Left kidney (tissue), 1 donor: ENCODE measurements at regions not wholly inside any gene's neighbourhood (a gene's known extent, or its start where the extent isn't known, plus 50 kb on each side); places are given as distances from the start of the nearest gene placed in this dataset.

Experiments used
- DNase-seq: peaks from one replicate; pipeline ENCODE4 v3.0.0-alpha.2; 2013

DNA sequence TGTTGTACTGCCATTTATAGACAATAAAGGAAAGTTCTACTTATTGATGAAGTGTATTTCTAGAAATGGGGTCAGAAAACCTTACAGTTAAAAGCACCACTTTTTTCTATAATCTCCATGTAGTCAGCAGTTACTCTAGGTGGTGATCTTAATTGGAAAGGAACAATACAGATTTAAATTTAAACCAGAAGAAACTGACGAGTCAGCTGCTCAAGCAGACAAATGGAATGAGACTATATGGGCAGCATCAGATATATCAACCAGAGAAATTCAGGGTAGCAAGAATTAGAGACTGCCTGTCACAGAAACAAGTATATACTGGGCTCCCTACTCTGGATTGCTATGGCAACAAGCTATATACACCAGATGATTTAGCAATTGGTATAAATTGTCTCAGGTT lies 99.6 kb upstream of the SCG2 start:
- DNase-seq: no peak

DNA sequence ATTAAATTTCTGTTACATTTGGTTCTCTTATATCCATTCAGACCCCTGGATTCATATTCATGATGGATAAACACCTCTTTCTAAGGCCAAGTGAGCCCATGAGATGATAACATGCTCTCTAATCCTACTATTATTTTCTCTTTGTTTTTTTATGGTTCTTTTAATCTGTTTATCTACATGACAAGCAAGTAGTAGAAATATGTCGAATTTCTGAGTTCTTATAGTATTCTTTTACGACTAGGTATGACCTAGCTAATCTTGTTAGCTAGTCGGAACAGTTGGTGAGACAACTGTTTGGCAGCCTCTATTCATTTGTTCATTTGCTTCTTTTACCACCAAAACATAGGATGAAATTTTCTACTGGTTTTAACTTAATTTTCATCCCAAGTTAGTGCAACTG lies 98.1 kb upstream of the SCG2 start:
- DNase-seq: no peak

DNA sequence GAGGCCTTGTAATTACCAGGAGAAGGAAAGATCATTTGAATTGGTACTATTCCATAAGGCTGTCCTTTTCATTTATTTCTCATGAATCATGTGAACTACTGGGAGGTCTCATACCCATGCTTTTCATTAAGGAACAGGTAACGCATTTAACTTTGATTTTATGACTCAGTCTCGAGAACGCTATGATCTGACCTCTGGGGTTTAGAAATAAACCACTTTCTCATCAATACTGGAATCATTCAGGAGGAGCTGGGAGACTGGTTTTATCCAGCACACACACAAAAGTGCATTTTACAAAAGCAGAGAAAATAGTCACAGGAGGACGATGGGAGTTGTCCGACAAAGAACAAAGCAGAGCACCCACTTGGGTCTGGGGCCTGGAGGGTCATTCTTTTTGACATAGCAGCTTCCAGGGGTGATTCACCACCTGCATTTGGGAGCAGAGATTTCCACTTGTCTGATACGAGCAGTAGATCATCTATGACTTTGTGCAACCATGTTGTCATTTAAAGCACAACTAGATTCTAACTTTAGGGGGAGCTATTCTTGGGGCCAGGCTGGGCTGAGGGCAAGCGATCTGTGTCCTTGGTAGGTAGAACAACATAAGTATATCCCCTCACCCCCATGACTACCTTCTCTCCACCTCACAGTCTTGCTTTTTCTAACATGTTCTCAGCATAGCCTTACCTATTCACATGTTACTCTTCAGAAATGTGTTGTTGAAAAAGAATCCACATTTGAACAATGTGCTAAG lies 95.9 kb upstream of the SCG2 start:
- no peak for DNase-seq

DNA sequence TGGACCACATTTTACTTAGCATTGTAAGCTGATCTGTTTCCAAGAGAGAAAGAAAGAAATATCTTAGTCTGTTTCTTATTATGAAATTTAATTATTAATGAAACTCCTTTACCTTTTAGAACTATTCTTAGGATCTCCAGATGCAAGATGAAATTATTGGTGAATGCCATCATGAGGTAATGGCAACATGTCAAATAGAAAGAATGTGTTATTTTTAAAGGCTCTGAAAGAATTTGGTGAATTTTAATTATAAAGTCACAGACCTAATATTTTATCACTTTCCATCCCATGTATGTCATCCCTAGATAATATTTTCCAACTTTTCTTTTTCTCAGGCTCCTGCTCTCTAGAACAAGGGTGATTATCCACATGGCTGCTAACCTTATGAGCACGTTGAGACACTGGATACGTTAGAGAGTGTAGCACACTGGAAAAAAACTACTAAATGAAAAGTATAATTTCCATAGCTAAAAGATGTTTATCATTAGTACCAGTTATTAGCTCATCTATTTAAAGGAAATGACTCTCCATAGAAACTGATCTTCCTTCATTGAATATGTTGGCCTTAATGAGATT lies 95.2 kb upstream of the SCG2 start:
- DNase-seq: no peak

DNA sequence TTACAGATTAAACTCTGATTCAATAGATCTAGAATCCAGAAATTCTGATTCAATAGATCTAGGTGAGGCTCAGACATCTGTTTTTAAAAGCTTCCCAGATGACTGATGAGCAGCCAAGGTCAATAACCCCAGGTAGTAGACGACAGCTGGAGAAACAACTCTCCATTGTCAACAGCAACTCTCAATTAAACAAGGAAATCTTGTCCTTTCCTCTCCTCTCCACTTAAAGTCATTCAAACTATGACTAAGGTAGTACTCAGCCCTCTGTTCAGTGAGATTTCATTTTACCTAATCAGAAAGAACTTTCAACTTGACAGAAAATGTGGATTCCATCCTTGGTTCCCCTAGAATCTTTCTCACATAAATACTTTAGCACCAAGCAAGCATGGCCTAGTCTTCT lies 94.6 kb upstream of the SCG2 start:
- DNase-seq: no peak

DNA sequence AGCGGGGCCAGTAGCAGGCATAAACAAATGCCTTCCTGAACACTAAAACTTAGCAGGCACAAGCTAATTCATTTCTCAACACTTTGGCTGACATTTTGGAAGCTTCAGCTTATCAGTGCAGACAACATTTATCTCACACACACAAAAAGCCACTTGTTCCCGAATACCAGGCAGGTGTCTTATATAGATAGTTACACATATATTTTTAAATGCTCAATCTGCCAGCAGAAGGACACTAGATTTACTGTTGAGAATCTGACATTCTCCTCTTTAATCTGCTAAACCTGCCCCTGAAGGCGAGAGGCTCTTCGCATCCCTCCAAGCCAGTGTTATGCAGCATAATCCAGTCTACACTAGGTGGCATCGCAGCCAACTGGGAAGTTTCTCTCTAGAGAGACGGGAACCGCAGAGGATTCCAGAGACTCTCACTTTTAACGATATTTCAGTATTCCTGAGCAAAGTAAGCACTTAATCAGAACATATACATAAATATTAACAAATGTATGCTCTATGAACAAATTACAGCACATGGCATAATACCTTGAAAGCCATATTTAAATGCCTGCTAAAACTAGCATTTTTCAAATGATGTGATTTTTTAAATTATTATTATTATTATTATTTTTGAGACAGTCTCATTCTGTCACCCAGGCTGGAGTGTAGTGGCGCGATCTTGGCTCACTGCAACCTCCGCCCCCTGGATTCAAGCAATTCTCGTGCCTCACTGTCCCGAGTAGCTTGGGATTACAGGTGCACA lies 90.2 kb upstream of the SCG2 start:
- DNase-seq: peak; percentile 34

DNA sequence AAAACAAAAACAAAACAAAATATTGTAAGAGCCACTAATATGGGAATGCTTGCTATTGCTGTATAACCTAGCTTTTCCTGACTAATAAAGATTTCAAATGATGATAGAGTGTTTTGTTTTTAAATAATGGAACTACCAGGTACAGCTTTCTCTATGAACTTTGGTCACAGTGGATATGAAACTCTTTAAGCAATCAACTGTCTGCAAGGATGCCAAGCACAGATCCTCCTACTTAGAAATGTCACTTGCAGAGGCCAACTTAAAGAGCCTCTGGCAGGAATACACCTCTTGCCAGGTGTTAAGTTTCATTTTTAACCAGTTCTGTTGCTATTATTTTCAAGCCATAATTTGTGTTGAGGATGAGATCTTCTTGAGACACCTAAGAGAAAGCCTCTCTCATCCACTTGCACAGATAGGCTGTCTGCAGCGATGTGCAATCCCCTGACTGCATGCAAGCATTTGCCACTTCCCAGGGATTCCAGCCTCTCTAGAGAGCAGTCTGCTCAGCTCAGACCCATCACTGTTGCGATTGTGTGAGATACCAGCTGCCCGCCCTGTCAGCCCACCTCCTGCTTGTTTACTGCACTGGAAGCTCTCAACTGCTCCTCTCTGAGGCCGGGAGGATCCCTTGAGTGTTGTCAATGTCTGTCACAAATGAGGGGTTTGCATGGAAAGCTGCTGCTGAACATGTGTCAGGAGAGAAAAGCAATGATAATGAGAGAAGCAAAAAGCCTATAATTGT lies 86.1 kb upstream of the SCG2 start:
- DNase-seq: no peak

DNA sequence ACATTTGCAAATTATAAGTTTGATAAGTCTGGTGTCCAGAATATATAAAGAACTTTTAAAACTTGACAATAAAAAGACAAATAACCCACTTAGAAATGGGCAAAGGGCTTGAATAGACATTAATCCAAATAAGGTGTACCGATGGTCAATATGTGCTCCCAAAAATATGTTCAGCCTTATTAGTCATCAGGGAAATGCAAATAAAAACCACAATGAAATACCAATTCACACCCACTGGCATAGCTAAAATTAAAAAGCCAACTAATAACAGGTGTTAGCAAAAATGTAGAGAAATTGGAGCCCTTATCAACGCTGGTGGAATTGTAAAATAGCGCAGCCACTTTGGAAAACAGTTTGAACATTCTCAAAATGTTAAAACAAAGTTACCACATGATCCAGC lies 79.0 kb upstream of the SCG2 start:
- no peak for DNase-seq

DNA sequence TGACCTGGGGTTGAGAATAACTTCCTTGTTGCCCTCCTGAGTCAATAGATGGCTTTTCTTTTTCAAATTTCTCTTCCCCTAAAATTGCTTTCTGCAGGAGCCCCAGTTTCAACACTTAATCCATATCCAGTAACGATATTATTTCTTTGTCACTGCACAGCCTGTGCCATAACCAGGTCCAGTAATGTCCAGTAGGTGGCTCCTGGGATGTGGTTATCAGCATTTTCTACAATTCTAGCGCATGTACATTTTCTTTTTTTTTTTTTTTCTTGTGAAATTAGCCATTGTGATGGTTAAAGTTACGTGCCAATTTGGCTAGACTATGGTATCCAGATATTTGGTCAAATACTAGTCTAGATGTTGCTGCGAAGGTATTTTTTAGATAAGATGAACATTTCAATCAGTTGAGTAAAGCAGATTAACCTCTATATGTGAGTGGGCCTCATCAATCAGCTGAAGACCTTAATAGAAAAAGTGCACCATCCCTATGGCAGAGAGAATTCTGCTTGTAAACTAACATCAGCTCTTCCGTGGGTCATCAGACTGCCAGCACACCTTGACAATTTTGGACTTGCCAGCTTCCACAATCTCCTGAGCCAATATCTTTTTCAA lies 72.9 kb upstream of the SCG2 start:
- peak; percentile 6 for DNase-seq

DNA sequence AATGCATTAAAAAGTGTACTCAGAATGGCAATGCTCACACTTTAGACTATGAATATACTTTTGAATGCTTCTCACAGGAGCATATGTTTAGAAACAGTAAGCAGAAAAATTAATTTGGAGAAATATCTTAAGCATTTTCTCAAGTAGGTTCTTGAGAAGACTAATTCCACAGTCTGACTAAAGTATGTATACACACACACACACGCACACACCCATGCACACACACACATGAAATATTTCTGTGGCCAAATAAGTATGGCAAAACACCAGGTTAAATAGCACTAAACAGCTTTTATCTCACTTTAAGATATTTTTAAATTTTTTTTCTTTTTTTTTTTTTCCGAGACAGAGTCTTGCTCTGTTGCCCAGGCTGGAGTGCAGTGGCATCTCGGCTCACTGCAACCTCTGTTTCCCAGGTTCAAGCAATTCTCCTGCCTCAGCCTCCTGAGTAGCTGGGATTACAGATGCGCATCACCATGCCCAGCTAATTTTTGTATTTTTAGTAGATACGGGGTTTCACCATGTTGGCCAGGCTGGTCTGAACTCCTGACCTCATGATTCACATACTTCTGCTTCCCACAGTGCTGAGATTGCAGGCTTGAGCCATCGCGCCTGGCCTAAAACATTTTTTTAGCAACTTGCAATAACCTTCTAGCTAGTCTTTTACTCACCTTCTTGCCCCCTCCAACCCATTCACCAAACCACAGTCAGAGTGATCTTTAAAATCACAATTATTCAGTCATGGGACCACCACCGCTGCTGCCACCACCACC lies 67.5 kb upstream of the SCG2 start:
- DNase-seq: no peak

DNA sequence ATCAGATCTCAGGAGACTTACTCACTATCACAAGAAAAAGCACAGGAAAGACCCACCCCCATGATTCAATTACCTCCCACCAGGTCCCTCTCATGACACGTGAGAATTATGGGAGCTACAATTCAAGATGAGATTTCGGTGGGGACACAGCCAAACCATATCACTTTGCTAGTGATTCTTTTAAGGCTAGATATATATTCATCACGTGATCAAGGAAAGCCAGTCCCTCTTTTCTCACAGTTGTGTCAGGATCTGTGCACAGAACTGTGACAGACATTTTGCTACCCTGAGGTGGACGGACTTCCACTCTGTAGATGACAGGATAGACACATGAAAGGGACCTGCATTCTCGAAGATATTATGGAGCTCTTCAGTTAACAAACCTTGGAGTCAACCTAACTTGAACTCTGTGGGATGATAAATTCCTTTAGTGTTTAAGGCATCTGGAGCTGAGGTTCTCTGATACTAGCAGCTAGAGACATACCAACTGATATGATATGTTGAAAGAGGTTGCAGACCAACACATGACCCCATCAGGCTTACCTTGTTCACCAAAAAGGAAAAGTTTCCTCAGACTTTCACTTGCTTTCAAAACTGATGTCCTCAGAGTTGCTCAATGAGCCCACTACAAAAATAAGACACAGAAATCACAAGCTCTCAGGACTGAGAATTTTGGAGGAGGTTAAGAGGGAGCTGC lies 66.3 kb upstream of the SCG2 start:
- no peak for DNase-seq

DNA sequence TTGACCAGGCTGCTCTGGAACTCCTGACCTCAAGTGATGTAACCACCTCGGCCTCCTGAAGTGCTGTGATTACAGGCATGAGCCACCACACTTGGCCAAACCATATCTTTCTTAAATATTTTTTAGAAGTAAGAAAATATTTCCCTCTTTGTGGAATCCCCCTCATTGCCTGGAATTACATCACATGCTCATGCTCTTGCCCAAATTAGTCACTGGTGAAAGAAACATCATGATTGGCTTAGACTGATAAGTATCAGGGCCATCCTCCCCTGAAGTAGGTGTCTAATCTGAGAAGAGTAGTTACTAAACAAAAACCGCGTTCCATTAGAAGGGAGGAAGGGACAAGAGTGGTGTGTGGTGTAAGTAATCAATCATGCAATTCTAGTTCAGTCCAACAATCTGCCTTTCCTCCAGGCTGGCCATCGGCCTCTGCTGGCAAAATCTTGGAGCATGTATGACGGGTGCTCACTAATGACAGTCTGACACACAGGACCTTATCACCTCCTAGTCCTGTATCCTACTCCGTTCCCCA lies 52.3 kb upstream of the SCG2 start:
- no peak for DNase-seq

DNA sequence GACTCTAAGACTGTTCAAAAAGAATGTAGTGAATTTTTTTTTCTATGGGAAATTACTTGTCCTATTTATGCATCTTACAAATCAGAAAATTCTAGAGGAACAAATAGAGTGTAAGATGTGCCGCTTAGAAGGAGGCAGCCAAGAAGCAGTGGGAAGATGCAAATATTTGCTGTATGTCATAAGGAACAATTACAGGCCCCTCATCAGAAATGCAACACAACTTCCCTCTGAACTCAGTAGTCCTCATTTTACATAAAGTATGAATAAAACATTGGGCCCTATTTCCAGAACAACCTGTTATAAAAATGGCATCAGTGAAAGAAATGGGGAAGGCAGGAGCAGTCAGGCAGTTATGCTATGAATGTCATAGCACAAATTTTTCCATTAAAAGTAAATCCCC lies 50.7 kb upstream of the SCG2 start:
- DNase-seq: no peak

DNA sequence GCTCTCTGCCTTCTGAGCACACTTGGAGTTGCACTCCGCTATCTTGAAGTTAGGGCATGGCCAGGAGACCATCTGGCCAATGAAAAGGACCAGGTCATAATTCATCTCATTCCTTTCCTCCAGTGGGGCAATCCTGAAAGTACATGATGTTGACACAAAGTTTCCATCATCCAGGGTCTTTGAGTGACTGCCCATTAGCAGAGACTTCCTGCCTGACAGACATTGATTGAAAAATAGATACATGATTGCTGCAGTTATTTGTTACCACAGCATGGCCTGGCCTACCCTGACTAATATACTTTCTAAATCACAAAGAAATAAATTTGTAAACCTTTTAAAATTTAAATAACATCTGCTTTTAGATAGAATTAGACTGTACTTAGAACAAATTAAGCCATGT lies 50.0 kb upstream of the SCG2 start:
- DNase-seq: no peak
